ENCODE measurements at regions not wholly inside any gene's neighbourhood (a gene's known extent, or its start where the extent isn't known, plus 50 kb on each side); places are given as distances from the start of the nearest gene placed in this dataset.

GRCh38 chr2:234235191-234235590 is 184.7 kb downstream of the SPP2 start:
- Mint-ChIP-seq H3K36me3 (ENCODE audit: insufficient read depth) (no peaks in the 10 kb centered on the region), H3K4me1 (ENCODE audit: low read depth) (peaks cover 2% of the 10 kb centered on the region), H3K9me3 (ENCODE audit: low read depth) (peaks cover 10% of the 10 kb centered on the region), H3K27ac (no peak overlapping the region), H3K27me3 (no peaks in the 10 kb centered on the region), H3K4me3 (ENCODE audit: low read depth) (no peak overlapping the region)
- TF ChIP-seq CTCF (IDR thresholded peaks at IDR 0.05; ENCODE audit: unreplicated experiment): no peak
- no peak for DNase-seq (ENCODE audit: low spot score, unreplicated experiment)

- Mint-ChIP-seq H3K9me3 (ENCODE audit: low read depth) (peaks cover 2% of the 10 kb centered on the region), H3K27ac (no peak overlapping the region), H3K4me3 (ENCODE audit: low read depth) (no peak overlapping the region), H3K4me1 (ENCODE audit: low read depth) (peaks cover 2% of the 10 kb centered on the region), H3K36me3 (ENCODE audit: insufficient read depth) (no peaks in the 10 kb centered on the region), H3K27me3 (peaks cover 5% of the 10 kb centered on the region)
- DNase-seq (ENCODE audit: low spot score, unreplicated experiment): no peak
- no peak for TF ChIP-seq CTCF (IDR thresholded peaks at IDR 0.05; ENCODE audit: unreplicated experiment)
Observed at GRCh38 chr2:234231460-234231859, 181.0 kb downstream of the SPP2 start.

- Mint-ChIP-seq H3K4me1 (ENCODE audit: low read depth) (peaks cover 30% of the 10 kb centered on the region), H3K27ac (no peak overlapping the region), H3K4me3 (ENCODE audit: low read depth) (peak overlapping the region; percentile 9), H3K27me3 (peaks cover 3% of the 10 kb centered on the region), H3K36me3 (ENCODE audit: insufficient read depth) (no peaks in the 10 kb centered on the region), H3K9me3 (ENCODE audit: low read depth) (no peaks in the 10 kb centered on the region)
- DNase-seq (ENCODE audit: low spot score, unreplicated experiment): no peak
- no peak for TF ChIP-seq CTCF (IDR thresholded peaks at IDR 0.05; ENCODE audit: unreplicated experiment)
Observed at GRCh38 chr2:234219046-234219310, 168.5 kb downstream of the SPP2 start.

GRCh38 chr2:234218266-234219045 is 168.0 kb downstream of the SPP2 start:
- no peak for DNase-seq (ENCODE audit: low spot score, unreplicated experiment)
- peaks cover 3% of the 10 kb centered on the region for H3K27me3 Mint-ChIP-seq
- H3K36me3 Mint-ChIP-seq (ENCODE audit: insufficient read depth): no peaks in the 10 kb centered on the region
- H3K4me3 Mint-ChIP-seq (ENCODE audit: low read depth): no peak overlapping the region
- peaks cover 30% of the 10 kb centered on the region for H3K4me1 Mint-ChIP-seq (ENCODE audit: low read depth)
- no peak overlapping the region for H3K27ac Mint-ChIP-seq
- H3K9me3 Mint-ChIP-seq (ENCODE audit: low read depth): no peaks in the 10 kb centered on the region
- no peak for TF ChIP-seq CTCF (IDR thresholded peaks at IDR 0.05; ENCODE audit: unreplicated experiment)

GRCh38 chr2:234212534-234212933 is 162.0 kb downstream of the SPP2 start:
- H3K27me3 Mint-ChIP-seq: peaks cover 2% of the 10 kb centered on the region
- H3K4me3 Mint-ChIP-seq (ENCODE audit: low read depth): no peak overlapping the region
- H3K36me3 Mint-ChIP-seq (ENCODE audit: insufficient read depth): no peaks in the 10 kb centered on the region
- no peak for DNase-seq (ENCODE audit: low spot score, unreplicated experiment)
- H3K9me3 Mint-ChIP-seq (ENCODE audit: low read depth): peaks cover 5% of the 10 kb centered on the region
- TF ChIP-seq CTCF (IDR thresholded peaks at IDR 0.05; ENCODE audit: unreplicated experiment): no peak
- peaks cover 6% of the 10 kb centered on the region for H3K4me1 Mint-ChIP-seq (ENCODE audit: low read depth)
- no peak overlapping the region for H3K27ac Mint-ChIP-seq

Data from progenitor cell of endocrine pancreas (in vitro differentiated cells).